Erythroblast (primary cell): ENCODE measurements at regions not wholly inside any gene's neighbourhood (a gene's known extent, or its start where the extent isn't known, plus 50 kb on each side); places are given as distances from the start of the nearest gene placed in this dataset.

Experiments used
- GATA1 ChIP-seq: IDR thresholded peaks from 2 replicates; pipeline ENCODE4 v1.6.1; 2011; ENCODE audit warnings: low read depth, mild to moderate bottlenecking, control low read depth, low read length, moderate library complexity
- POLR2A ChIP-seq: IDR thresholded peaks from 2 replicates; pipeline ENCODE4 v1.6.1; 2011; ENCODE audit warnings: mild to moderate bottlenecking, low read length

GRCh38 chr3:72663429-72663828 lies 184.8 kb downstream of the SHQ1 start:
- TF ChIP-seq POLR2A (no peak), GATA1 (no peak)
